ENCODE measurements at regions not wholly inside any gene's neighbourhood (a gene's known extent, or its start where the extent isn't known, plus 50 kb on each side); places are given as distances from the start of the nearest gene placed in this dataset.

- intact Hi-C loops (cut with micrococcal nuclease): no loop called here
- Mint-ChIP-seq H3K9me3 (no peaks in the 10 kb centered on the region), H3K4me3 (no peak overlapping the region), H3K4me1 (no peaks in the 10 kb centered on the region), H3K36me3 (ENCODE audit: low read depth) (no peaks in the 10 kb centered on the region), H3K27ac (no peak overlapping the region), H3K27me3 (no peaks in the 10 kb centered on the region)
- no peak for DNase-seq
- POLR2A ChIA-PET: no interaction called here
- TF ChIP-seq CTCF (IDR thresholded peaks at IDR 0.05): no peak
- no peak for ATAC-seq (ENCODE audit: low read depth)
- CTCF ChIA-PET: no interaction called here
Measured at GRCh38 chr4:147343692-147344091, 137.2 kb upstream of the EDNRA start.

- intact Hi-C loops (cut with micrococcal nuclease): no loop called here
- DNase-seq (no peak), ATAC-seq (ENCODE audit: low read depth) (no peak)
- Mint-ChIP-seq H3K4me3 (no peak overlapping the region), H3K27me3 (no peaks in the 10 kb centered on the region), H3K36me3 (ENCODE audit: low read depth) (no peaks in the 10 kb centered on the region), H3K9me3 (peaks cover 2% of the 10 kb centered on the region), H3K4me1 (no peaks in the 10 kb centered on the region), H3K27ac (no peak overlapping the region)
- ChIA-PET CTCF (no interaction called here), POLR2A (no interaction called here)
- no peak for TF ChIP-seq CTCF (IDR thresholded peaks at IDR 0.05)
Measured at GRCh38 chr4:147345662-147346061, 135.2 kb upstream of the EDNRA start.

GRCh38 chr4:147347217-147347616 is 133.7 kb upstream of the EDNRA start:
- ChIA-PET CTCF (no interaction called here), POLR2A (no interaction called here)
- H3K27ac Mint-ChIP-seq: no peak overlapping the region
- ATAC-seq (ENCODE audit: low read depth): no peak
- H3K27me3 Mint-ChIP-seq: no peaks in the 10 kb centered on the region
- DNase-seq: no peak
- no peaks in the 10 kb centered on the region for H3K36me3 Mint-ChIP-seq (ENCODE audit: low read depth)
- H3K4me3 Mint-ChIP-seq: no peak overlapping the region
- no peaks in the 10 kb centered on the region for H3K4me1 Mint-ChIP-seq
- peaks cover 2% of the 10 kb centered on the region for H3K9me3 Mint-ChIP-seq
- TF ChIP-seq CTCF (IDR thresholded peaks at IDR 0.05): no peak
- intact Hi-C loops (cut with micrococcal nuclease): no loop called here

GRCh38 chr4:147349193-147349592 is 131.7 kb upstream of the EDNRA start:
- no peak overlapping the region for H3K4me3 Mint-ChIP-seq
- DNase-seq (no peak), ATAC-seq (ENCODE audit: low read depth) (no peak)
- H3K27me3 Mint-ChIP-seq: no peaks in the 10 kb centered on the region
- ChIA-PET CTCF (no interaction called here), POLR2A (no interaction called here)
- intact Hi-C loops (cut with micrococcal nuclease): no loop called here
- H3K9me3 Mint-ChIP-seq: peaks cover 4% of the 10 kb centered on the region
- H3K36me3 Mint-ChIP-seq (ENCODE audit: low read depth): no peaks in the 10 kb centered on the region
- no peaks in the 10 kb centered on the region for H3K4me1 Mint-ChIP-seq
- peak overlapping the region; percentile 47 for H3K27ac Mint-ChIP-seq
- no peak for TF ChIP-seq CTCF (IDR thresholded peaks at IDR 0.05)

GRCh38 chr4:147351083-147351787 is 129.7 kb upstream of the EDNRA start:
- CTCF ChIA-PET: no interaction called here
- no peak for DNase-seq
- no peak for ATAC-seq (ENCODE audit: low read depth)
- intact Hi-C loops (cut with micrococcal nuclease): no loop called here
- no peaks in the 10 kb centered on the region for H3K27me3 Mint-ChIP-seq
- POLR2A ChIA-PET: no interaction called here
- no peaks in the 10 kb centered on the region for H3K36me3 Mint-ChIP-seq (ENCODE audit: low read depth)
- TF ChIP-seq CTCF (IDR thresholded peaks at IDR 0.05): no peak
- H3K9me3 Mint-ChIP-seq: peaks cover 4% of the 10 kb centered on the region
- H3K4me3 Mint-ChIP-seq: no peak overlapping the region
- H3K27ac Mint-ChIP-seq: no peak overlapping the region
- no peaks in the 10 kb centered on the region for H3K4me1 Mint-ChIP-seq
